IMR-90 (cell line): ENCODE measurements at regions not wholly inside any gene's neighbourhood (a gene's known extent, or its start where the extent isn't known, plus 50 kb on each side); places are given as distances from the start of the nearest gene placed in this dataset.

Source experiments
- ATAC-seq: fragments of 200-7000 bp; cut with Tn5 transposase; 2 replicates; pipeline ENCODE4 v1.9.1; 2020; ENCODE audit warnings: low read depth, mild to moderate bottlenecking, moderate library complexity
- BruUV-seq: library from RNA; stranded (reverse); fragments of 400-500 nt; replicated peaks from 2 replicates; lab custom pipeline; 2021; lab: Mats Ljungman, UMichigan
- CTCF ChIA-PET: fragments of 300-600 bp; formaldehyde crosslinking; extraction: SDS; loops from one replicate; lab custom pipeline; 2021; ENCODE audit warnings: antibody characterized with exemption; lab: Yijun Ruan, JAX
- POLR2A ChIA-PET: fragments of 300-600 bp; sonication (Branson Sonifier 250); formaldehyde crosslinking; loops from one replicate; lab custom pipeline; 2022; ENCODE audit warnings: antibody characterized with exemption; ENCODE audit not compliant: unreplicated experiment; lab: Charles Lee
- DNase-seq: peaks from one replicate; pipeline ENCODE4 v3.0.0; 2013
- H2AFZ ChIP-seq: replicated peaks from 2 replicates; pipeline ENCODE3; 2013; ENCODE audit warnings: low read length, mild to moderate bottlenecking; ENCODE audit not compliant: poor library complexity
- H2AK5ac ChIP-seq: 2 replicates; pipeline ENCODE4 v1.6.1; 2013; ENCODE audit warnings: low read depth, low read length, inconsistent platforms
- H2AK9ac ChIP-seq: replicated peaks from 2 replicates; pipeline ENCODE3; 2013; ENCODE audit warnings: mild to moderate bottlenecking, low read depth, low read length, moderate library complexity; ENCODE audit not compliant: poor library complexity
- H2BK120ac ChIP-seq: 2 replicates; pipeline ENCODE4 v1.6.1; 2013; ENCODE audit warnings: low read depth, low read length, inconsistent platforms
- H2BK15ac ChIP-seq: 3 replicates; pipeline ENCODE4 v1.6.1; 2013; ENCODE audit warnings: low read depth, low read length, inconsistent platforms
- H2BK20ac ChIP-seq: 2 replicates; pipeline ENCODE4 v1.6.1; 2013; ENCODE audit warnings: low read depth, mild to moderate bottlenecking, inconsistent platforms, low read length, moderate library complexity
- H2BK5ac ChIP-seq: 2 replicates; pipeline ENCODE4 v1.6.1; 2013; ENCODE audit warnings: mild to moderate bottlenecking, low read depth, low read length, inconsistent platforms; ENCODE audit not compliant: poor library complexity, severe bottlenecking
- H3K14ac ChIP-seq: replicated peaks from 2 replicates; pipeline ENCODE4 v1.6.1; 2013; ENCODE audit warnings: low read depth, low read length, inconsistent platforms
- H3K18ac ChIP-seq: 2 replicates; pipeline ENCODE4 v1.6.1; 2013; ENCODE audit warnings: low read depth, low read length, control low read depth
- H3K23ac ChIP-seq: 2 replicates; pipeline ENCODE4 v1.6.1; 2013; ENCODE audit warnings: low read depth, low read length, inconsistent platforms
- H3K27ac ChIP-seq: 2 replicates; pipeline ENCODE4 v1.5.1; 2013; ENCODE audit warnings: mild to moderate bottlenecking, control low read depth, low read length; ENCODE audit not compliant: insufficient read depth
- H3K27me3 ChIP-seq: 2 replicates; pipeline ENCODE4 v1.6.1; 2013; ENCODE audit warnings: low read length; ENCODE audit not compliant: control insufficient read depth, insufficient read depth
- H3K36me3 ChIP-seq: 2 replicates; pipeline ENCODE4 v1.6.1; 2013; ENCODE audit warnings: low read length, mixed read lengths; ENCODE audit not compliant: control insufficient read depth, insufficient read depth
- H3K4ac ChIP-seq: 2 replicates; pipeline ENCODE4 v1.6.1; 2013; ENCODE audit warnings: low read depth, low read length, inconsistent platforms
- H3K4me1 ChIP-seq: 2 replicates; pipeline ENCODE4 v1.6.1; 2013; ENCODE audit warnings: low read length, mixed read lengths; ENCODE audit not compliant: control insufficient read depth, insufficient read depth
- H3K4me2 ChIP-seq: 2 replicates; pipeline ENCODE4 v1.6.1; 2013; ENCODE audit warnings: low read depth, mild to moderate bottlenecking, control low read depth, low read length, moderate library complexity
- H3K4me3 ChIP-seq: 2 replicates; pipeline ENCODE4 v1.5.1; 2013; ENCODE audit warnings: low read depth, mild to moderate bottlenecking, control low read depth, low read length, moderate library complexity; ENCODE audit not compliant: insufficient read depth
- H3K56ac ChIP-seq: 2 replicates; pipeline ENCODE4 v1.6.1; 2013; ENCODE audit warnings: low read length, inconsistent platforms; ENCODE audit not compliant: insufficient read depth; ENCODE audit errors: extremely low read depth
- H3K79me1 ChIP-seq, 2 experiments: 2 replicates each; pipeline ENCODE4 v1.6.1; 2013; ENCODE audit warnings: low read length in 2 of 2, inconsistent platforms in 1 of 2, low read depth in 1 of 2
- H3K9ac ChIP-seq: 2 replicates; pipeline ENCODE4 v1.6.1; 2013; ENCODE audit warnings: low read depth, low read length, control low read depth
- H3K9me1 ChIP-seq: 2 replicates; pipeline ENCODE4 v1.6.1; 2013; ENCODE audit warnings: low read length, inconsistent platforms; ENCODE audit not compliant: insufficient read depth
- H3K9me3 ChIP-seq: 2 replicates; pipeline ENCODE4 v1.6.1; 2013; ENCODE audit warnings: low read length; ENCODE audit not compliant: control insufficient read depth, insufficient read depth
- H4K20me1 ChIP-seq: 2 replicates; pipeline ENCODE4 v1.6.1; 2013; ENCODE audit warnings: low read length, inconsistent platforms; ENCODE audit not compliant: insufficient read depth
- H4K5ac ChIP-seq: 2 replicates; pipeline ENCODE4 v1.6.1; 2013; ENCODE audit warnings: mild to moderate bottlenecking, low read depth, low read length, control low read depth
- H4K8ac ChIP-seq, 2 experiments: 2 replicates each; pipeline ENCODE4 v1.6.1; 2013; ENCODE audit warnings: low read depth in 2 of 2, low read length in 2 of 2, control low read depth in 1 of 2, inconsistent platforms in 1 of 2
- H4K91ac ChIP-seq: 2 replicates; pipeline ENCODE4 v1.6.1; 2013; ENCODE audit warnings: low read depth, low read length, inconsistent platforms; ENCODE audit not compliant: insufficient read depth
- BHLHE40 ChIP-seq: fragments of 150-350 bp; IDR thresholded peaks from 2 replicates; pipeline ENCODE4 v1.6.1; 2016; ENCODE audit warnings: mild to moderate bottlenecking, low read depth, low read length
- CEBPB ChIP-seq: IDR thresholded peaks from 2 replicates; pipeline ENCODE4 v1.6.1; 2012; ENCODE audit warnings: low read depth, low read length, improper control_type of control experiment
- MAFK ChIP-seq: IDR thresholded peaks from 2 replicates; pipeline ENCODE4 v1.6.1; 2012; ENCODE audit warnings: low read depth, low read length, improper control_type of control experiment
- MAZ ChIP-seq: IDR thresholded peaks from 2 replicates; pipeline ENCODE4 v1.6.1; 2012; ENCODE audit warnings: low read depth, mild to moderate bottlenecking, low read length, improper control_type of control experiment, moderate library complexity, borderline replicate concordance
- MXI1 ChIP-seq: IDR thresholded peaks from 2 replicates; pipeline ENCODE4 v1.6.1; 2012; ENCODE audit warnings: low read depth, mild to moderate bottlenecking, low read length, moderate library complexity, borderline replicate concordance
- POLR2A ChIP-seq: IDR thresholded peaks from 2 replicates; pipeline ENCODE4 v1.6.1; 2012; ENCODE audit warnings: mild to moderate bottlenecking, low read depth, low read length
- RAD21 ChIP-seq: IDR thresholded peaks from 2 replicates; pipeline ENCODE4 v1.6.1; 2012; ENCODE audit warnings: low read length, improper control_type of control experiment
- RFX5 ChIP-seq: IDR thresholded peaks from 2 replicates; pipeline ENCODE4 v1.8.0; 2012; ENCODE audit warnings: low read depth, mild to moderate bottlenecking, low read length, moderate library complexity
- SMC3 ChIP-seq: fragments of 150-350 bp; IDR thresholded peaks from 2 replicates; pipeline ENCODE4 v1.6.1; 2016; ENCODE audit warnings: low read depth, mild to moderate bottlenecking, antibody characterized with exemption, low read length, moderate library complexity
- WGBS, 2 experiments: methylation state at CpG; one replicate each; pipeline versions ENCODE4 v1.1.5 to v1.1.7; 2013; ENCODE audit warnings: missing lambda C conversion rate in 2 of 2; ENCODE audit not compliant: insufficient read length in 1 of 2; ENCODE audit errors: extremely low coverage in 2 of 2; 5-methylcytosine and 5-hydroxymethylcytosine counted together
- dilution Hi-C: fragments of 300-500 bp; cut with HindIII; formaldehyde crosslinking; loops from one replicate; pipeline ENCODE4 v1.14.3; 2018; ENCODE audit warnings: low sequenced_read_pairs; ENCODE audit not compliant: unreplicated experiment
- in situ Hi-C: fragments of 300-500 bp; cut with MboI; formaldehyde crosslinking; loops from 3 replicates; pipeline ENCODE4 v1.14.3; 2019; ENCODE audit warnings: low sequenced_read_pairs, inconsistent platforms, mixed read lengths
- intact Hi-C: fragments of 100-400 bp; cut with micrococcal nuclease; formaldehyde crosslinking; loops from 2 replicates; pipeline ENCODE4 v1.10.0; 2022
- TF ChIP-seq, protein P1 (sequence below): fragments of 150-350 bp; IDR thresholded peaks from 2 replicates; pipeline ENCODE4 v1.6.1; 2016; ENCODE audit warnings: low read depth, mild to moderate bottlenecking, low read length, moderate library complexity, borderline replicate concordance

- Histone ChIP-seq H3K14ac (no peak overlapping the region), H3K9me3 (no peaks in the 10 kb centered on the region), H3K4me2 (no peak overlapping the region), H4K91ac (no peak overlapping the region), H2AK9ac (no peak overlapping the region), H3K27me3 (no peaks in the 10 kb centered on the region), H3K9ac (no peak overlapping the region), H4K5ac (no peak overlapping the region), H2AFZ (no peak overlapping the region), H3K79me1 (no peaks in the 10 kb centered on the region), H3K4ac (no peak overlapping the region), H3K36me3 (no peaks in the 10 kb centered on the region), H2BK5ac (no peak overlapping the region), H3K56ac (no peak overlapping the region), H3K23ac (no peak overlapping the region), H2BK20ac (no peak overlapping the region), H4K20me1 (no peaks in the 10 kb centered on the region), H4K8ac (no peak overlapping the region), H2BK120ac (no peak overlapping the region), H2BK15ac (no peak overlapping the region), H2AK5ac (no peak overlapping the region), H3K27ac (no peak overlapping the region), H3K4me3 (no peak overlapping the region), H3K18ac (no peak overlapping the region), H3K4me1 (no peaks in the 10 kb centered on the region), H3K9me1 (no peaks in the 10 kb centered on the region)
- no CpG with 5 or more reads among the region's 7 CpGs for WGBS, 2 experiments
- no TSS peak for BruUV-seq
- ChIA-PET CTCF (no interaction called here), POLR2A (no interaction called here)
- in situ Hi-C loops (no loop called here), intact Hi-C loops (no loop called here), dilution Hi-C loops (no loop called here)
- TF ChIP-seq SMC3 (no peak), CEBPB (no peak), RFX5 (no peak), MXI1 (no peak), POLR2A (no peak), MAZ (no peak), RAD21 (no peak), BHLHE40 (no peak), MAFK (no peak)
- TF ChIP-seq, protein P1, sequence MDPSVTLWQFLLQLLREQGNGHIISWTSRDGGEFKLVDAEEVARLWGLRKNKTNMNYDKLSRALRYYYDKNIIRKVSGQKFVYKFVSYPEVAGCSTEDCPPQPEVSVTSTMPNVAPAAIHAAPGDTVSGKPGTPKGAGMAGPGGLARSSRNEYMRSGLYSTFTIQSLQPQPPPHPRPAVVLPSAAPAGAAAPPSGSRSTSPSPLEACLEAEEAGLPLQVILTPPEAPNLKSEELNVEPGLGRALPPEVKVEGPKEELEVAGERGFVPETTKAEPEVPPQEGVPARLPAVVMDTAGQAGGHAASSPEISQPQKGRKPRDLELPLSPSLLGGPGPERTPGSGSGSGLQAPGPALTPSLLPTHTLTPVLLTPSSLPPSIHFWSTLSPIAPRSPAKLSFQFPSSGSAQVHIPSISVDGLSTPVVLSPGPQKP: no peak
- DNase-seq (no peak), ATAC-seq (no peak)
Measured at GRCh38 chr9:90724112-90724511, 77.5 kb upstream of the SYK start.
